ENCODE measurements at regions not wholly inside any gene's neighbourhood (a gene's known extent, or its start where the extent isn't known, plus 50 kb on each side); places are given as distances from the start of the nearest gene placed in this dataset.

- no peaks in the 10 kb centered on the region for H3K9me3 Mint-ChIP-seq (ENCODE audit: unreplicated experiment)
- no TSS peak for BruUV-seq (replicated peaks)
- no peak overlapping the region for H3K27ac Mint-ChIP-seq (ENCODE audit: unreplicated experiment)
- CTCF ChIA-PET, result no interaction called here
- no peaks in the 10 kb centered on the region for H3K36me3 Mint-ChIP-seq (ENCODE audit: insufficient read depth, unreplicated experiment)
- no peaks in the 10 kb centered on the region for H3K4me1 Mint-ChIP-seq (ENCODE audit: low read depth, unreplicated experiment)
- no peak for TF ChIP-seq CTCF (IDR thresholded peaks at IDR 0.05; ENCODE audit: insufficient read depth in 1 of 2, low read depth in 1 of 2, low read length in 1 of 2, severe bottlenecking in 1 of 2, unreplicated experiment in 1 of 2)
- no peak overlapping the region for H3K4me3 Mint-ChIP-seq (ENCODE audit: unreplicated experiment)
- no peaks in the 10 kb centered on the region for H3K27me3 Mint-ChIP-seq (ENCODE audit: insufficient read depth, unreplicated experiment)
- DNase-seq, result no peak
- intact Hi-C loops (cut with micrococcal nuclease; ENCODE audit: unreplicated experiment), result loop anchor here (2.0 kb wide), 1 partner anchor 17 kb away; no protein-coding TSS in a partner anchor
- no peak overlapping the region for H3K4me3 ChIP-seq (ENCODE audit: low read depth, low read length)
- H3K9me3 ChIP-seq, result no peaks in the 10 kb centered on the region
- no peaks in the 10 kb centered on the region for H3K36me3 ChIP-seq (ENCODE audit: control insufficient read depth, insufficient read depth, low read length)
- POLR2A ChIA-PET, result no interaction called here
- H3K27me3 ChIP-seq (replicated peaks; ENCODE audit: control insufficient read depth, insufficient read depth, low read length), result no peaks in the 10 kb centered on the region
- H3K4me1 ChIP-seq, result no peaks in the 10 kb centered on the region
Measured at GRCh38 chr3:103067963-103068362, 633.1 kb downstream of the ZPLD1 start.

GRCh38 chr3:103075282-103075681 is 640.5 kb downstream of the ZPLD1 start:
- Mint-ChIP-seq H3K27me3 (ENCODE audit: insufficient read depth, unreplicated experiment) (no peaks in the 10 kb centered on the region), H3K4me3 (ENCODE audit: unreplicated experiment) (no peak overlapping the region), H3K27ac (ENCODE audit: unreplicated experiment) (no peak overlapping the region), H3K9me3 (ENCODE audit: unreplicated experiment) (no peaks in the 10 kb centered on the region), H3K4me1 (ENCODE audit: low read depth, unreplicated experiment) (no peaks in the 10 kb centered on the region), H3K36me3 (ENCODE audit: insufficient read depth, unreplicated experiment) (no peaks in the 10 kb centered on the region)
- Histone ChIP-seq H3K4me3 (ENCODE audit: low read depth, low read length) (no peak overlapping the region), H3K36me3 (ENCODE audit: control insufficient read depth, insufficient read depth, low read length) (no peaks in the 10 kb centered on the region), H3K4me1 (peaks cover 11% of the 10 kb centered on the region; the same call in 1 of the 2 replicates), H3K27me3 (replicated peaks; ENCODE audit: control insufficient read depth, insufficient read depth, low read length) (no peaks in the 10 kb centered on the region), H3K9me3 (no peaks in the 10 kb centered on the region)
- intact Hi-C loops (cut with micrococcal nuclease; ENCODE audit: unreplicated experiment), result no loop called here
- CTCF ChIA-PET, result no interaction called here
- POLR2A ChIA-PET, result no interaction called here
- no TSS peak for BruUV-seq (replicated peaks)
- no peak for DNase-seq
- TF ChIP-seq CTCF (IDR thresholded peaks at IDR 0.05; ENCODE audit: insufficient read depth in 1 of 2, low read depth in 1 of 2, low read length in 1 of 2, severe bottlenecking in 1 of 2, unreplicated experiment in 1 of 2), result no peak

- no peaks in the 10 kb centered on the region for H3K36me3 ChIP-seq (ENCODE audit: control insufficient read depth, insufficient read depth, low read length)
- Mint-ChIP-seq H3K27ac (ENCODE audit: unreplicated experiment) (no peak overlapping the region), H3K27me3 (ENCODE audit: insufficient read depth, unreplicated experiment) (no peaks in the 10 kb centered on the region), H3K4me1 (ENCODE audit: low read depth, unreplicated experiment) (no peaks in the 10 kb centered on the region), H3K4me3 (ENCODE audit: unreplicated experiment) (no peak overlapping the region), H3K9me3 (ENCODE audit: unreplicated experiment) (no peaks in the 10 kb centered on the region), H3K36me3 (ENCODE audit: insufficient read depth, unreplicated experiment) (no peaks in the 10 kb centered on the region)
- intact Hi-C loops (cut with micrococcal nuclease; ENCODE audit: unreplicated experiment), result no loop called here
- H3K9me3 ChIP-seq, result peaks cover 2% of the 10 kb centered on the region; the same call in 1 of the 2 replicates
- no peaks in the 10 kb centered on the region for H3K27me3 ChIP-seq (replicated peaks; ENCODE audit: control insufficient read depth, insufficient read depth, low read length)
- no TSS peak for BruUV-seq (replicated peaks)
- no peak for TF ChIP-seq CTCF (IDR thresholded peaks at IDR 0.05; ENCODE audit: insufficient read depth in 1 of 2, low read depth in 1 of 2, low read length in 1 of 2, severe bottlenecking in 1 of 2, unreplicated experiment in 1 of 2)
- H3K4me1 ChIP-seq, result peaks cover 12% of the 10 kb centered on the region; the same call in 1 of the 2 replicates
- no peak overlapping the region for H3K4me3 ChIP-seq (ENCODE audit: low read depth, low read length)
- POLR2A ChIA-PET, result no interaction called here
- CTCF ChIA-PET, result no interaction called here
- no peak for DNase-seq
Measured at GRCh38 chr3:103077910-103078309, 643.1 kb downstream of the ZPLD1 start.

Measured in Caco-2 (cell line).